Brain microvascular endothelial cell (primary cell): ENCODE measurements at regions not wholly inside any gene's neighbourhood (a gene's known extent, or its start where the extent isn't known, plus 50 kb on each side); places are given as distances from the start of the nearest gene placed in this dataset.

Experiments
- DNase-seq: peaks from one replicate; pipeline ENCODE4 v3.0.0-alpha.2; 2020
- H3K27ac ChIP-seq: fragments of 250-450 bp; sonication (Bioruptor Pico); 2 replicates; pipeline ENCODE4 v1.5.1; 2020; ENCODE audit warnings: mild to moderate bottlenecking, moderate library complexity
- H3K27me3 ChIP-seq: fragments of 250-450 bp; sonication (Bioruptor Pico); replicated peaks from 2 replicates; pipeline ENCODE4 v1.5.1; 2020; ENCODE audit warnings: mild to moderate bottlenecking
- H3K36me3 ChIP-seq: fragments of 250-450 bp; sonication (Bioruptor Pico); replicated peaks from 2 replicates; pipeline ENCODE4 v1.5.1; 2020; ENCODE audit warnings: mild to moderate bottlenecking
- H3K4me3 ChIP-seq: 2 replicates; pipeline ENCODE4 v1.5.1; 2011; ENCODE audit warnings: low read depth, mild to moderate bottlenecking, control low read depth, low read length, moderate library complexity
- in situ Hi-C: cut with HindIII; loops from 2 replicates; pipeline ENCODE4 v1.10.0; 2017; ENCODE audit warnings: low sequenced_read_pairs, low pct_ligation_motif_present
- TF ChIP-seq, protein P1 (sequence below): IDR thresholded peaks from 2 replicates; pipeline ENCODE4 v1.5.1; 2011; ENCODE audit warnings: low read depth, mild to moderate bottlenecking, moderate library complexity, low read length, control low read depth, inconsistent platforms; ENCODE audit errors: missing control alignments

DNA sequence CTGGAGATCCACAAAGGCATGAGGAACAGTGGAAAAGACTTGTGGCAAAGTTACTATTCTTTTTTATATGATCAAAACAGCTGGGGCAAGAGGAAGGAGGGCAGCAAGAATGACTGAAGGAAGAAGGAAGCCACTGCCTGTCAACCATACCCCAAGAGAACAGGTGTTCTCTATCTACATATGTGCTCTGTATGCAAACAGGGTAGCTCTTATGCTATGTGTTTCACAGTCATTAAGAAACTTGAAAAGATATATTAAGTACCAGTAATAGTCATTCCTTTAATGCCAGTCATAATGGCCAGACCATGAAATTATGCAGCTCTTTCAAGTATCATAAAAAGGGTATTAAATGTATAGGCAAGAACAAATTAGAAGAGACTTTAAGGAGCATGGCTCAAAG lies 363.9 kb downstream of the KLHL13 start:
- TF ChIP-seq, protein P1, sequence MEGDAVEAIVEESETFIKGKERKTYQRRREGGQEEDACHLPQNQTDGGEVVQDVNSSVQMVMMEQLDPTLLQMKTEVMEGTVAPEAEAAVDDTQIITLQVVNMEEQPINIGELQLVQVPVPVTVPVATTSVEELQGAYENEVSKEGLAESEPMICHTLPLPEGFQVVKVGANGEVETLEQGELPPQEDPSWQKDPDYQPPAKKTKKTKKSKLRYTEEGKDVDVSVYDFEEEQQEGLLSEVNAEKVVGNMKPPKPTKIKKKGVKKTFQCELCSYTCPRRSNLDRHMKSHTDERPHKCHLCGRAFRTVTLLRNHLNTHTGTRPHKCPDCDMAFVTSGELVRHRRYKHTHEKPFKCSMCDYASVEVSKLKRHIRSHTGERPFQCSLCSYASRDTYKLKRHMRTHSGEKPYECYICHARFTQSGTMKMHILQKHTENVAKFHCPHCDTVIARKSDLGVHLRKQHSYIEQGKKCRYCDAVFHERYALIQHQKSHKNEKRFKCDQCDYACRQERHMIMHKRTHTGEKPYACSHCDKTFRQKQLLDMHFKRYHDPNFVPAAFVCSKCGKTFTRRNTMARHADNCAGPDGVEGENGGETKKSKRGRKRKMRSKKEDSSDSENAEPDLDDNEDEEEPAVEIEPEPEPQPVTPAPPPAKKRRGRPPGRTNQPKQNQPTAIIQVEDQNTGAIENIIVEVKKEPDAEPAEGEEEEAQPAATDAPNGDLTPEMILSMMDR, result no peak
- in situ Hi-C loops, result no loop called here
- H3K36me3 ChIP-seq, result no peaks in the 10 kb centered on the region
- H3K4me3 ChIP-seq, result no peak overlapping the region
- DNase-seq, result no peak
- H3K27me3 ChIP-seq, result no peaks in the 10 kb centered on the region
- no peak overlapping the region for H3K27ac ChIP-seq

DNA sequence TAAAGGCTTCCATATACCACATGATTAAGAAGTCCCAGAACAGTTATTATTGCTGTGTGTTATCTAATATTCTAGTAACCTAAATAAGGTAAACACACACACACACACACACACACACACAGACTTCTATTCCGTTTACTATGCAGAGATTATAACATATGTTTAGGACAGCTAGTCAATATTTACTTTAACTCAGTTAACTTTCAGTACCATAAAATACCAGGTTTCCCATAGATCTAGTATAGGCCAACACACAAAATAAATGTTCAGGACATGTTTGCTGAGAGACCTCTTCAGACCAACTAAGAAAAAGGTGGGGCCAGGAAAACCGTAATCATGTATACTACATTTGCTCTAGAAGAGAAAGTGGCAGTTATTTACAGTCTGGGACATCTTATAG lies 365.5 kb downstream of the KLHL13 start:
- Histone ChIP-seq H3K36me3 (no peaks in the 10 kb centered on the region), H3K27ac (no peak overlapping the region), H3K4me3 (no peak overlapping the region), H3K27me3 (no peaks in the 10 kb centered on the region)
- TF ChIP-seq, protein P1, result no peak
- DNase-seq, result no peak
- in situ Hi-C loops, result no loop called here

DNA sequence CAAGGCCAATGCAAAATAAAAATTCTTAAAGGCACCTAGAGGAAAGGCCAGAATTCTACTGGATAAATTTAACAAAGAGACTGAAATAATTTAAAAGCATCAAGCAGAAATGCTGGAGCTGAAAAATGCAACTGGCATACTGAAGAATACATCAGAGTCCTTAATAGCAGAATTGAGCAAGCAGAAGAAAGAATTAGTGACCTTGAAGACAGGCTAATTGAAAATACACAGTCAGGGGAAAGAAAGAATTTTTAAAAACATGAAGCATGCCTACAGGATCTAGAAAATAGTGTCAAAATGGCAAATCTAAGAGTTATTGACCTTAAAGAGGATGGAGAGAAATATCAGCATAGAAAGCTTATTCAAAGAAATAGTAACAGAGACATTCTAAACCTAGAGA lies 371.7 kb downstream of the KLHL13 start:
- no peaks in the 10 kb centered on the region for H3K27me3 ChIP-seq
- H3K27ac ChIP-seq, result no peak overlapping the region

DNA sequence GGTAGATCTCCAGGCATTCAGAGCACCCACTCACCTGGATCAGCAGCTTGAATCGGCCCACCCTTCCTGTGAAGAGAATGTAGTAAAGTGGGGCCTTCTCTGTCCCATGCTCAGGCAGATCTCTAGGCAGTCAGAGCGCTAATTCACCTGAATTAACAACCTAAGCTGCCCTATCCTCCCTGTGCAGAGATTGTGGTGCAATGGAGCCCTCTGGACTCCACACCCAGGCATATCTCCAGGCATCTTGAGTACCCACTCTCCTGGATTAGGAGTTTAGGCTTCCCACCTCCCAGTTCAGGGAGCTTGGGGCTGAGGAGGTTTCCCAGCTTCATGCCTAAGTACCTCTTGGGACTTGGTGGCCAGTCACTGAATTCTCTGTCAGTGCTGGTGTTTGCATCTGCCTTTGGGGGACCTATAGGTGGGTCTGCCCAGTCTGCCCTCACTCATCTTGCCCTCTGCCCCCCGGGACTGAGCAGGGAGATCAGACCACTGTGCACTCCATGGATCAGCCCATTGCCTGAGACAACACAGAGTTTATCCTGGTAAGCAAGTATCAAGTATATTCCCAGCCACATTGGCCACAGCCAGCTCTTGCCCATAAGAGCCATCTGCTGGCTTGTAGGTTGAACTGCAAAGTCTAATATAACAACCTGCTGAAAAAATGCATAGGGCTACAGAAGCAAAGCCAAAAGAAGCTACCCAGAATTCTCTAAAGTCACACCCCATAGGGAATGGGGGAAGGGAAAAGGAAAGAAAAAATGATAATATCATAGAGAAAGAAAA lies 372.9 kb downstream of the KLHL13 start:
- no peak for DNase-seq
- Histone ChIP-seq H3K4me3 (no peak overlapping the region), H3K36me3 (no peaks in the 10 kb centered on the region), H3K27ac (no peak overlapping the region), H3K27me3 (no peaks in the 10 kb centered on the region)
- in situ Hi-C loops, result no loop called here
- TF ChIP-seq, protein P1, result peak; percentile 23

More for the DNA sequence above, 371.7 kb downstream of the KLHL13 start:
- Histone ChIP-seq H3K4me3 (no peak overlapping the region), H3K36me3 (no peaks in the 10 kb centered on the region)
- TF ChIP-seq, protein P1, result no peak
- DNase-seq, result no peak
- in situ Hi-C loops, result no loop called here

DNA sequence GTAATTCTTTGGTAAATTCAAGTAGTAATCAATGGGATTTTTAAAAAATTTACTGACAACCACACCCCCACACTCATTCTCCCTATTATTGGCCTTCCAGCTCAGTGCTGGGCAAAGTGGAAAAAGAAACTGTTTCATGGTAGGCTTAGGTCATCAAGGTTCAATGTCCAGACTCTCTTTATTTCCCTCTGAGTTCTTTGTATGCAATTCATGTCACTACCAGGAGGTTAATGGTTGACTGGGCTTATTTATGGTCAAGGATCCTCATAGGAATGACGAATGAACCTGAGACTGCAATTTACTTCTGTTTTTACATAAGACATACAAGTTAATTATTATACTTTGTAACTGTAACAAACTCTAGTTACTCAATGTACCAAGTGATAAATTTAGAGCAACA lies 403.2 kb downstream of the KLHL13 start:
- no peaks in the 10 kb centered on the region for H3K36me3 ChIP-seq
- in situ Hi-C loops, result no loop called here

More for the DNA sequence above, 403.2 kb downstream of the KLHL13 start:
- DNase-seq, result no peak
- TF ChIP-seq, protein P1, result no peak
- H3K27me3 ChIP-seq, result no peaks in the 10 kb centered on the region
- H3K27ac ChIP-seq, result no peak overlapping the region
- no peak overlapping the region for H3K4me3 ChIP-seq
